GM11168 (cell line): ENCODE measurements at regions not wholly inside any gene's neighbourhood (a gene's known extent, or its start where the extent isn't known, plus 50 kb on each side); places are given as distances from the start of the nearest gene placed in this dataset.
"Not testable (repeated sequence)": the region's sequence is repeated elsewhere in the genome, so short reads cannot be mapped to it uniquely, and the experiment has no call there.

ENCODE experiments used
- in situ Hi-C: fragments of 300-500 bp; cut with MboI; formaldehyde crosslinking; loops from one replicate; pipeline ENCODE4 v1.12.0; 2022; ENCODE audit warnings: low sequenced_read_pairs; ENCODE audit not compliant: unreplicated experiment

- in situ Hi-C loops: no loop called here
These were observed 201.7 kb upstream of the MSX2 start for GRCh38 chr5:174522480-174523260.

GRCh38 chr5:174523311-174524071 lies 200.9 kb upstream of the MSX2 start:
- in situ Hi-C loops: no loop called here

DNA sequence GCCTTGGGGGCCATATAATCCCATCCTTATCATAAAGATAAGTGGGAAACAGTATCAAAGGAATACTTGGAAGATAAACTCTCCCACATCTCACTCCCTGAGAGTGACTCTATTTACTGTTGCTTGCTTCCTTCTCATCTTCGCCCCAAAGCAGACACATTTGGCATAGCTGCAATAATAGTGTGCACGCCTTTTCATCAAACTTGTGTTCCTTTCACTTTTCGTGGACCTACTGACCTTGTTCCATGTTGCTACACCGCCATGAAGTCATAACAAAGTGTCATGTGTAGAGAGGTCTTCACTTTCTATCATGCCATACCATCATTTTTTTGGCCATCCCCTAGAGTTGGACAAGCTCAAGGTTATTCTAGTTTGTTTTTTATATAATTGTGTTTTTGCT lies 200.0 kb upstream of the MSX2 start:
- in situ Hi-C loops: no loop called here

GRCh38 chr5:174526177-174526576 lies 198.2 kb upstream of the MSX2 start:
- in situ Hi-C loops: no loop called here

- in situ Hi-C loops: no loop called here
These were observed 196.4 kb upstream of the MSX2 start for GRCh38 chr5:174527916-174528540.

- in situ Hi-C loops: no loop called here
These were observed 195.4 kb upstream of the MSX2 start for GRCh38 chr5:174528821-174529544.

DNA sequence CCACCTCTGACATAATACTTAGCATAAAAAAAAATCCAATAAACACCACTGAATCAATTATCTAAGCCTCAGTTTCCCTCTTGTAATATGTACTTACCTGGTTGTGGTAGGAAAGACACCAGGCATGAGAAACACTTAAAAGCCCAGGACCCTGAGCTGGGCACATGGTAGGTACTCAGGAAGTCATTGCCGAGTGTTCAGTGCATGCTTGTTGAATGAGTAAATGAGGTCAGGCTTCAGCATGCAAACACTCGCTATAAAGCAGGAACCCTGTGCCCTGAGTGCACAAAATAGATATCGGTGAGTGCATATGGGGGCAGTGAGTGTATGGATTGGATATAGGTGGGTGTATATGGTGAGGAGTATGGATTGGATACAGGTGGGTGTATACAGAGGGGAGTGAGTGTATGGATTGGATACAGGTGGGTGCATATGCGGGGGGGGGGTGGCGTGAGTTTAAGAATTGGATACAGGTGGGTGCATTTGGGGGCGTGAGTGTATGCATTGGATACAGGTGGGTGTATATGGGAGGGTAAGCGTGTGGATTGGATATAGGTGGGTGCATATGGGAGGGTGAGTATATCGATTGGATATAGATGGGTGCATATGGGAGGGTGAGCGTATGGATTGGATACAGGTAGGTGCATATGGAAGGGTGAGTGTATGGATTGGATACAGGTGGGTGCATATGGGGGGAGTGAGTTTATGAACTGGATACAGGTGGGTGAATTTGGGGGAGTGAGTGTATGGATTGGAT lies 194.3 kb upstream of the MSX2 start:
- in situ Hi-C loops: no loop called here

DNA sequence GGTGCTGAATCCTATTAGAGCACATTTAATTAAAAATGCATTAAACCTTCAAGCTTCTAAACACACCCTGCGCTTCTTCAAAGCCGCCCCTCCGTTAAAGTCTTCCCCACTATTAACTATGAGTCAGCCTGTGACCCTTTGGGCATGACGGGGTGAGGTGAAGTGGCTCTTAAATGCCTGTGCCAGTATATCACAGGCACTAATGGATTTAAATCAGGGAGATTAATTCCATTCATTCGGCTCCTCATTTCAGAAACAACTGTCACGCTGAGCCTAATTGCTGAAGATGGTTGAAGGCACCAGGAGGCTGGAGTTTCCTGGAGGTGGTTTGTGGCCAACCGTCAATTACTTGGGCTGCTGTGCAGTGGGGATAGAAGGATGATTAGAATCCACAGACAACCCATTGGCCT lies 192.6 kb upstream of the MSX2 start:
- in situ Hi-C loops: no loop called here

DNA sequence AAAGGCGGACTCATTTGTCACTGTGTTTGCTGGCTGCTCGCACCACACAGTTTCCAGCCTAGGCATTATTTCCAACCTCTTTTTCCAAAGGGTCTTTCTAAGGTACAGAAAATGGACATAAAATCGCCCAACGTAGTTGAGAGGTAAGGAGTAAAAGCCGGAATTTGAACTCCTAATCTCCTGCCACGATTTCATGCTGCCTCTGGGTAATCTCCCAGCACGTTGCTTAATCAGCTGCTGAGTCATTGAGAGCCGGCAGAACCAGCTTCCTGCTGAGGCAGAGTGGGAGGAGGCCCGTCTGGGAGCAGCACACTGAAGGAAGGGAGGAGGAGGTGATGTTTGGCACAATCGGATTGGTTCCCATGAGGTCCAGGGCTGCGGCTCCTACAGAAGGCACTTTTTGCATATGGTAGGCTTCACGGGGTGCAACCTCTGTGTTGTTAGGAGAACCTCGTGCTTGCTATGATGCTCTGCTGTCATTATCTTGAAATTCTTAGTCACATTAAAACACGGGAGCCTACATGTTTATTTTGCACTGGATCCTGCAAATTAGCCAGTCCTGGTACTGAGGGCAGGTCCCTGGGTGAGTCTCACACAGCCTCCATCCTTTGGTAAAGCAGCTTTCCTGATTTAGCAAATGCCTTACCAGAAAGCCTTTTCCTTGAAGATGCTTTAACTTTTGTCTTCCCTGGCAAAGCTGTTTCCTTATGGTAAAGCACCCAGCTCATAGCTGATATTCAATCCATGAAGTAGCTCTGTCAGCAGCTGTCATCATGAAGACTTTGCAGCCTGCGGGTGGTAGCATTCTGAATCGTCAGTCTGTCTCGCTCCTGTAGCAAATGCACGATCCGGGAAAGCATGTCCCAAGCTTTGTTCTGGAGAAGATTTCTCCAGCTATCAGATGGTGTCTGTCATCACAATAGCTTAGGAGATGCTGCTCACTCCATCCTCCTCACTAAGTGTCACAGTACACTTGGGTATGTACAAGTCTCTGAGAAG lies 191.6 kb upstream of the MSX2 start:
- in situ Hi-C loops: no loop called here

DNA sequence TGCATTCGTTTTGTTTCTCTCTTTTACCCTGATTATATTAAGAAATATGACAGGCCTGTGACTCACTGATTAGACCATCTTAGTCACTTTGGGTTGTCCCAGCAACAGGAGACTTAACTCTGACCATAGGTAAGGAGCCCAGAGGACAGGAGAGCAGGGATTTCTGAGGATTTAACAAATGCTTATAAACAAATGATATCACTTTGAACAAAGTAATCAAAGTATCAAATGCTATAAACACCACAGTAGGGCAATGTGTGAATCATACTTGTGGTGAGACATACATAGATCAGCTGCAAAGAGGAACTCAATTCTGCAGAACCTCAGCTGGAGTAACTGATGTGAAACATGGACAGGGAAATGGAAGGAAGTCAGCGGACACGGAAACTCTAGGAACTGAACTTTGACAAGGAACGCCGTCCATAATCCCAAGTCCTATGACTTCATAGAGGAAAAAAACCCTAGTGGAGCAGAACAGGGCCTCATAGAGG lies 190.6 kb upstream of the MSX2 start:
- in situ Hi-C loops: no loop called here

DNA sequence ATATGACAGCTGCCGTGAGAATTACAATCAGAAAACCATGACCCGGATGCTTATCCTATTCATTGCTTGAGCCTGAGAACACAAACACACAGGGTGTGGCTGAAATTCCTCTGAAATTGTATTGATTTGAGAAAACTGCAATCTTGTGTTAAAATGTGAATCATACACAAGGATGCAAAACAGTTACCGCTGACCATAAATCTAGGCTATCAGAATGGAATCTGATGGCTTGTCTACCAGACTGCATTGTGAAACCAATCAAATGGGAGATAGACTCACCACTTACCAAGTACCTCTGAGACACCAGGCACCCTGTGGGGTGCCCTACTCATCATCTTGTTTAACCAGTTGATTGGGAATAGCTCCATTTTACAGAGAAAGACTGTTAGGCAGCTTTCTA lies 188.7 kb upstream of the MSX2 start:
- in situ Hi-C loops: no loop called here

DNA sequence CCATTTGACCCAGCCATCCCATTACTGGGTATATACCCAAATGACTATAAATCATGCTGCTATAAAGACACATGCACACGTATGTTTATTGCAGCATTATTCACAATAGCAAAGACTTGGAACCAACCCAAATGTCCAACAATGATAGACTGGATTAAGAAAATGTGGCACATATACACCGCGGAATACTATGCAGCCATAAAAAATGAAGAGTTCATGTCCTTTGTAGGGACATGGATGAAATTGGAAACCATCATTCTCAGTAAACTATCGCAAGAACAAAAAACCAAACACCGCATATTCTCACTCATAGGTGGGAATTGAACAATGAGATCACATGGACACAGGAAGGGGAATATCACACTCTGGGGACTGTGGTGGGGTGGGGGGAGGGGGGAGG lies 184.6 kb upstream of the MSX2 start:
- in situ Hi-C loops: not testable (repeated sequence)

GRCh38 chr5:174542037-174542436 lies 182.3 kb upstream of the MSX2 start:
- in situ Hi-C loops: no loop called here

- in situ Hi-C loops: no loop called here
These were observed 181.9 kb upstream of the MSX2 start for GRCh38 chr5:174542471-174542870.

- in situ Hi-C loops: no loop called here
These were observed 178.5 kb upstream of the MSX2 start for GRCh38 chr5:174545926-174546325.

- in situ Hi-C loops: no loop called here
These were observed 176.6 kb upstream of the MSX2 start for GRCh38 chr5:174547814-174548213.

- in situ Hi-C loops: no loop called here
These were observed 175.1 kb upstream of the MSX2 start for GRCh38 chr5:174549254-174549653.

- in situ Hi-C loops: no loop called here
These were observed 174.4 kb upstream of the MSX2 start for GRCh38 chr5:174550026-174550425.

DNA sequence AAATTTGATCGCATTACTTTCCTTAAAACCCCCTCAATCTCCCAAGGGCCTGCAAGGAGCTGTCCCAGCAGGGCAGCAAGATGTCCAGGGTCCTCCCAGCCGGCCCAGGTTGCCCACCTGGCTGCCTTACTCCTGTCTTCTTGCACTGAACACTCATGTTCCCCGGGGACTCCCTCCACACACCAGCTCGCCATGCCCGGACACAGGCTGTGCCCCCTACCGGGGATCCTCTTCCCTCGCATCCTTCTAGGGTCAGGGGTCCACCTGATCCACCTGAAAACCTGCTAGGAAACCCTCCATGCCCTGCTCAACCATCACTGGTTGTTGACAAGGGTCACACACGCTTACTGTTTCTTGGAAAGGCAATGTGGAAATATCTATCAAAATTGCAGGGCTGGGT lies 172.0 kb upstream of the MSX2 start:
- in situ Hi-C loops: no loop called here
